ENCODE measurements at regions not wholly inside any gene's neighbourhood (a gene's known extent, or its start where the extent isn't known, plus 50 kb on each side); places are given as distances from the start of the nearest gene placed in this dataset.
"Not testable (repeated sequence)": the region's sequence is repeated elsewhere in the genome, so short reads cannot be mapped to it uniquely, and the experiment has no call there.

DNA sequence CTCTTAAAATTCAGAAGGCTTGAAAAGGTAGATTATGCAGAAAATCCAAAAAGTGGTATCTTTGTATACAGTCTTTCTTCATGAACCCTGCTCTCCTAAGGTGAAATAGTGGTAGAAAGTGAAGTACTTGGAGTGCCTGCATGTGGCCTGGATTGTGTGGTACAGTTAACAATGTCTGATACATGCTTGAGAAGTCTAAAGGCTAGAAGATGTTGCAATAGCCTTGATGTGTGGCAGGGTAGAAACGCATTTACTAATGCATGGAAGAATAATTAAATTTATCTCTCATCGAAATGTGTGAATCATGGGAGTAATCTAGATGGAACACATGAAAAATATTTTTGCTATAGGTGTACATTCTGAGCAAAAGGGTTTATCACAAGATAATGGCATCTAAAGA, 1632.3 kb upstream of the B3GALT2 start:
- H3K4me1 Mint-ChIP-seq = no peaks in the 10 kb centered on the region
- H3K4me3 Mint-ChIP-seq = no peak overlapping the region

GRCh38 chr1:194816859-194817258, 1630.4 kb upstream of the B3GALT2 start:
- ATAC-seq (replicated peaks) = no peak
- Mint-ChIP-seq H3K9me3 (no peaks in the 10 kb centered on the region), H3K4me3 (no peak overlapping the region)

More for the DNA sequence above, 1632.3 kb upstream of the B3GALT2 start:
- Mint-ChIP-seq H3K27ac (no peak overlapping the region), H3K27me3 (no peaks in the 10 kb centered on the region), H3K9me3 (no peaks in the 10 kb centered on the region), H3K36me3 (ENCODE audit: low read depth) (no peaks in the 10 kb centered on the region)
- ATAC-seq (replicated peaks) = no peak

DNA sequence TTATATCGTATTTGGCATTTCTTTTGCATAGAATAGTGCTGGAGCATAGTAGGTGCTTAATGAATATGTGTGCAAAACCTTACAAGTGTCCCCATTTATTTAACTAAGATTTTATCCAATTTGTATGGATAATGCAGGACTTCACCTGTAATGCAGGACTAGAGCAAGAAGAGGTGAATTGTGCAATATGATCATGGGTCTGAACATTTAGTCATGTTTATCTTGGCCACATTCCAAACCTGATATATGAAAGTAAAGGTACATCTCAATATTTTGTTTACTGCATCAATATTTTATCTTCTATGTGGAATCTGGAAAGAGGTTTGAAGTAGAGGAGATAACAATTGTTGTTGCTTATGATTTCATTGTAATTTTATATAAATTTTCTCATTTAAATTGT, 1626.7 kb upstream of the B3GALT2 start:
- no peak overlapping the region for H3K27ac Mint-ChIP-seq
- no peaks in the 10 kb centered on the region for H3K36me3 Mint-ChIP-seq (ENCODE audit: low read depth)
- no peak for ATAC-seq (replicated peaks)
- H3K4me3 Mint-ChIP-seq = no peak overlapping the region
- H3K9me3 Mint-ChIP-seq = no peaks in the 10 kb centered on the region
- no peaks in the 10 kb centered on the region for H3K4me1 Mint-ChIP-seq
- no peaks in the 10 kb centered on the region for H3K27me3 Mint-ChIP-seq

More at GRCh38 chr1:194816859-194817258, 1630.4 kb upstream of the B3GALT2 start:
- Mint-ChIP-seq H3K27ac (no peak overlapping the region), H3K27me3 (no peaks in the 10 kb centered on the region), H3K36me3 (ENCODE audit: low read depth) (no peaks in the 10 kb centered on the region), H3K4me1 (no peaks in the 10 kb centered on the region)

GRCh38 chr1:194809665-194810064, 1623.3 kb upstream of the B3GALT2 start:
- Mint-ChIP-seq H3K9me3 (no peaks in the 10 kb centered on the region), H3K36me3 (ENCODE audit: low read depth) (no peaks in the 10 kb centered on the region), H3K27me3 (no peaks in the 10 kb centered on the region), H3K27ac (no peak overlapping the region), H3K4me3 (no peak overlapping the region), H3K4me1 (no peaks in the 10 kb centered on the region)
- no peak for ATAC-seq (replicated peaks)

DNA sequence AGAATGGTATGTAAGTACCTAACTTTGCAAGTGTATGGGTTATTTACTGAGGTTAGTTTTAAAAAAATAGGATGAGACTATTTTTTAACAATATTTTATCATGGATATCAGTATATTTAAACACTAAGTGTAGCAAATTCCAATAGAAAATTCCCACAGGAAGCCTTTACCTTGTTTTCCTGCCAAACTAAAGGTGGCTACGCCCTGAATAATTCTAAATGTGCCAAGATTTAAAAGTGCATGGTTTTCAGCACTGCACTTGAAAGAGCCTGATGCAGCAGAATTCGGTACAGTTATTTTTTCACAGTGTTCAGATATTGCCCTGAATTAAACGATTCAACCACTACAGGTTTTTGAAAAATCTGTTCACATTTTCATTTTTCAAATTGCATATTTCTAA, 1622.8 kb upstream of the B3GALT2 start:
- H3K27ac Mint-ChIP-seq = no peak overlapping the region
- ATAC-seq (replicated peaks) = no peak
- H3K4me1 Mint-ChIP-seq = no peaks in the 10 kb centered on the region
- no peaks in the 10 kb centered on the region for H3K36me3 Mint-ChIP-seq (ENCODE audit: low read depth)
- H3K4me3 Mint-ChIP-seq = no peak overlapping the region
- no peaks in the 10 kb centered on the region for H3K9me3 Mint-ChIP-seq
- H3K27me3 Mint-ChIP-seq = no peaks in the 10 kb centered on the region

GRCh38 chr1:194807530-194808220, 1621.3 kb upstream of the B3GALT2 start:
- Mint-ChIP-seq H3K27me3 (no peaks in the 10 kb centered on the region), H3K36me3 (ENCODE audit: low read depth) (no peaks in the 10 kb centered on the region), H3K27ac (no peak overlapping the region), H3K4me1 (no peaks in the 10 kb centered on the region), H3K4me3 (no peak overlapping the region), H3K9me3 (no peaks in the 10 kb centered on the region)
- ATAC-seq (replicated peaks) = no peak

- Mint-ChIP-seq H3K36me3 (ENCODE audit: low read depth) (no peaks in the 10 kb centered on the region), H3K4me3 (no peak overlapping the region), H3K27ac (no peak overlapping the region), H3K27me3 (no peaks in the 10 kb centered on the region), H3K9me3 (no peaks in the 10 kb centered on the region), H3K4me1 (no peaks in the 10 kb centered on the region)
- no peak for ATAC-seq (replicated peaks)
Measured at GRCh38 chr1:194802572-194802971, 1616.2 kb upstream of the B3GALT2 start.

GRCh38 chr1:194795917-194796593, 1609.6 kb upstream of the B3GALT2 start:
- no peaks in the 10 kb centered on the region for H3K4me1 Mint-ChIP-seq

GRCh38 chr1:194787001-194787400, 1600.6 kb upstream of the B3GALT2 start:
- Mint-ChIP-seq H3K4me1 (no peaks in the 10 kb centered on the region), H3K9me3 (no peaks in the 10 kb centered on the region), H3K4me3 (no peak overlapping the region), H3K27ac (no peak overlapping the region), H3K36me3 (ENCODE audit: low read depth) (no peaks in the 10 kb centered on the region), H3K27me3 (no peaks in the 10 kb centered on the region)
- no peak for ATAC-seq (replicated peaks)

More at GRCh38 chr1:194795917-194796593, 1609.6 kb upstream of the B3GALT2 start:
- ATAC-seq (replicated peaks) = no peak
- Mint-ChIP-seq H3K4me3 (no peak overlapping the region), H3K27me3 (no peaks in the 10 kb centered on the region), H3K9me3 (no peaks in the 10 kb centered on the region), H3K36me3 (ENCODE audit: low read depth) (no peaks in the 10 kb centered on the region), H3K27ac (no peak overlapping the region)

GRCh38 chr1:194786027-194786426, 1599.6 kb upstream of the B3GALT2 start:
- Mint-ChIP-seq H3K27ac (no peak overlapping the region), H3K36me3 (ENCODE audit: low read depth) (no peaks in the 10 kb centered on the region), H3K4me3 (no peak overlapping the region), H3K9me3 (no peaks in the 10 kb centered on the region), H3K4me1 (no peaks in the 10 kb centered on the region), H3K27me3 (no peaks in the 10 kb centered on the region)
- ATAC-seq (replicated peaks) = no peak

- Mint-ChIP-seq H3K4me3 (no peak overlapping the region), H3K4me1 (no peaks in the 10 kb centered on the region), H3K9me3 (no peaks in the 10 kb centered on the region), H3K27ac (no peak overlapping the region), H3K36me3 (ENCODE audit: low read depth) (no peaks in the 10 kb centered on the region), H3K27me3 (peaks cover 9% of the 10 kb centered on the region)
- no peak for ATAC-seq (replicated peaks)
Measured at GRCh38 chr1:194776657-194777056, 1590.2 kb upstream of the B3GALT2 start.

GRCh38 chr1:194774535-194774934, 1588.1 kb upstream of the B3GALT2 start:
- H3K4me3 Mint-ChIP-seq = no peak overlapping the region
- H3K27ac Mint-ChIP-seq = no peak overlapping the region
- H3K36me3 Mint-ChIP-seq (ENCODE audit: low read depth) = no peaks in the 10 kb centered on the region
- no peaks in the 10 kb centered on the region for H3K4me1 Mint-ChIP-seq
- no peak for ATAC-seq (replicated peaks)
- no peaks in the 10 kb centered on the region for H3K9me3 Mint-ChIP-seq
- peaks cover 9% of the 10 kb centered on the region for H3K27me3 Mint-ChIP-seq

DNA sequence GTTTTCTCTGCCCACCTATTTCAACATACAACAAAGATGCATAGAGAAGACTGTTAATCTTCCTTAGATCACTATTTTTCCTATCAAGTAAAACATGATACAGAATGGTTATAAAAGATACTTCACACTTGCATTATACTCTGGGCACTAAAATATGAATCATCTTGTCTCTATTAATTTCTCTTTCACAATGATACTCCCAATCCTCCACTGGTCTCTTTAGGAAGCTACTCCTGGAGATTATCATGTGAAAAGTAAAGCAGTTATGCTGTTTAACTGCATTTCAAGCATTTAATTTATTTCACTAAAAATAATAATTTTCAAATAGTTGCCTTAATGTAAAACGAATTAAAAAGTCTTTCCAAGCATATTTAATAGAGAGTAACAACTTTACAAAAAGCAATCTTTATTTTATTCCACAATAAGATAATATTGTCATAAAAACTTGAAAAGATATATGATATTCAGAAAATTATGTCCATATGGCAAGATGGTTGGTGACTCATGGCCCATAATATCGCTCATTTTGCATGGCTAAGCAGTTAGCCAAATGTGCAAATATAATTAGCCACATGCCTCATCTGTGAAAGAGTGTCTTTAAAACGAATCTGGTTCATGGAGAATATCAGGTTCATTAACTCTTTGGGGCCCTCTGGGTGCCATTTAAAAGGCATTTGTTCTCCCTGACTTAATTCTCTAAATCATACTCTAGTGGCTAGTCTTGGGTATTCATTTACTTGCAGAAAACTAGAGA, 1569.0 kb upstream of the B3GALT2 start:
- Mint-ChIP-seq H3K27ac (no peak overlapping the region), H3K36me3 (ENCODE audit: low read depth) (no peaks in the 10 kb centered on the region), H3K4me1 (no peaks in the 10 kb centered on the region), H3K4me3 (no peak overlapping the region), H3K9me3 (no peaks in the 10 kb centered on the region), H3K27me3 (no peaks in the 10 kb centered on the region)
- ATAC-seq (replicated peaks) = no peak

GRCh38 chr1:194738843-194739242, 1552.4 kb upstream of the B3GALT2 start:
- not testable (repeated sequence) for H3K9me3 Mint-ChIP-seq; H3K27ac Mint-ChIP-seq; H3K27me3 Mint-ChIP-seq; H3K4me1 Mint-ChIP-seq; ATAC-seq (replicated peaks); H3K36me3 Mint-ChIP-seq (ENCODE audit: low read depth); H3K4me3 Mint-ChIP-seq

GRCh38 chr1:194734970-194735369, 1548.6 kb upstream of the B3GALT2 start:
- Mint-ChIP-seq H3K27ac (no peak overlapping the region), H3K27me3 (no peaks in the 10 kb centered on the region), H3K4me3 (no peak overlapping the region), H3K9me3 (no peaks in the 10 kb centered on the region), H3K4me1 (no peaks in the 10 kb centered on the region), H3K36me3 (ENCODE audit: low read depth) (no peaks in the 10 kb centered on the region)
- ATAC-seq (replicated peaks) = no peak

Measured in activated T-helper 17 cell treated with anti-CD3 and anti-CD28 coated beads, Interleukin-2, amount 50 U/mL, for 72 hours (primary cell).